HG03558 (cell line): ENCODE measurements at regions not wholly inside any gene's neighbourhood (a gene's known extent, or its start where the extent isn't known, plus 50 kb on each side); places are given as distances from the start of the nearest gene placed in this dataset.
A peak's percentile ranks its signal among the peaks of the same experiment; 100 is the strongest.
"Not testable (repeated sequence)": the region's sequence is repeated elsewhere in the genome, so short reads cannot be mapped to it uniquely, and the experiment has no call there.

ENCODE experiments used
- ATAC-seq: cut with Tn5 transposase; IDR thresholded peaks from one replicate; pipeline ENCODE4 v1.9.1; 2021; ENCODE audit warnings: moderate number of reproducible peaks; ENCODE audit not compliant: unreplicated experiment; ENCODE audit errors: extremely low read depth

- ATAC-seq, result no peak
These were observed 424.8 kb upstream of the PLXNA2 start for GRCh38 chr1:208668991-208669390.

GRCh38 chr1:208670778-208671177 is 426.6 kb upstream of the PLXNA2 start:
- no peak for ATAC-seq

DNA sequence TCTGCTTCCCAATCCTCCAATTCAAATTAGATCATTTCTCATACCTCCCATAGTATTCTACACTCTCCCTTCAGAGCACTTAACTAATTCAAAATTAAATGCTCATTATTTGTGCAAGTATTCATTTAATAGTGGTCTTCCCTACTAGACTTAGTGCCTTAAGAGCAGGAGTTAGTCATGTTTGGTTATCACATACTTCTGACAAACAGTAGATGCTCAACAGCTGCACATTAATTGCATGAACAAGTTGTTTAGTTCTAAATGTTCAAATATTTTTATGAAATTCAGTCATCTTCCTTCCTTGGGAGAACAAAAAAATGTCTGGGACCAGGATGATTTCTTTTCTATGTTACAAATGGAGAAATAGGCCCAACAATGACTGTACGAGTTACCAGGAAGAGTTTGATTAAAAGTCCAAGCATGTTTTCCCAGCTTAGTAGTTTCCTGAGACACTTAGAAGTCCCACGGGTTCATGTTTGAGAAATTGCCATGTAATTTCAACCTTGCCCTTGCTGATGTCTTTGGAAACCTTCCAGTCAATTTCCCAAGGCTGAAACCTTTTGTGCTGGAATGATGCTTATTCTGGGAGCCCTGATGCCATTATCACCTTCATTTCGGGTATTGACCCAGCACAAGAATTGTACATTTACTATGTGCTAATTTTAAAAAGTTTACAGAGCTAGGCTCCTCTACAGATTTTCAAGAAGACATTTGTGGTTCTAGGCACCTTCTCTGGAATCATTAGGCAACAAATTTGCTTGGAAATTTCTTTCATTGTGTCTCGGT is 437.9 kb upstream of the PLXNA2 start:
- ATAC-seq, result no peak

GRCh38 chr1:208682664-208683013 is 438.5 kb upstream of the PLXNA2 start:
- no peak for ATAC-seq

DNA sequence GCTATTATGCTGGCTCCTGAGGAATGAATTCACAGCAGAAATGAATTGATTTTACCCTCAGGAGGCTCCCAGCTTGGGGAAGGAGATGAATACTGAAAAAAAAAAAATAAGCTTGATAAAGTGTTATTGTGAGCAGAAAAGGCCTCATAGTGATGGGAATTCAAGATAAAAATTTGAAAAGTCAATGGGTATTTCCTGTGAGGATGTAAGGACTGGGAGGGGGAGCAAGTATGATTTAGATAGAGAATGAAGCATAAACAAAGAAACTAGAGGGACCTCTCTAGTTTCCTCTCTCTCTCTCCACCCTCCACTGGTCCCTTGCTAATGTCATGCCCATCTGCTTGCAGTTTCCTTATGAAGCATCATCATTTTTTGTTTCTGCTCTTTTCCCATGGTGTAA is 439.0 kb upstream of the PLXNA2 start:
- no peak for ATAC-seq

DNA sequence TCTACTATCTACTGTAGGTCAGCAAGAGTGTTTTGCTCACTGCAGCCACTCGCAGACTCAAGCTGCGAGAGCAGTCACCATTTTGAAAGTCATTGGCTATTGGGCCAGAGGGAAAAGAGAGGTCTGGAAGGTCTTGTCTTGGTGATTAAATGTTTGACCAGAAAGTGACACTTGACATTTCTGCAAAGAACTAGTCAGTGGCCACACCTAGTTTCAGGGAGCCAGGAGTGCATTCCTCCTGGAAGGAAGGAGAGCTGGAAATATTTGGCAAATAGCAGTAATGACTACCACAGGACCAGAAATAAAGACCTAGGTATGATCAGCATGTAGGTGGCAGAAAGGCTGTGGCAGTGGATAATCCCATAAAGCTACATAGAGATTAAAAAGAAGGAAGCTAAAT is 440.0 kb upstream of the PLXNA2 start:
- ATAC-seq, result no peak

- ATAC-seq, result no peak
These were observed 442.4 kb upstream of the PLXNA2 start for GRCh38 chr1:208686592-208686991.

- no peak for ATAC-seq
These were observed 444.6 kb upstream of the PLXNA2 start for GRCh38 chr1:208688656-208689315.

DNA sequence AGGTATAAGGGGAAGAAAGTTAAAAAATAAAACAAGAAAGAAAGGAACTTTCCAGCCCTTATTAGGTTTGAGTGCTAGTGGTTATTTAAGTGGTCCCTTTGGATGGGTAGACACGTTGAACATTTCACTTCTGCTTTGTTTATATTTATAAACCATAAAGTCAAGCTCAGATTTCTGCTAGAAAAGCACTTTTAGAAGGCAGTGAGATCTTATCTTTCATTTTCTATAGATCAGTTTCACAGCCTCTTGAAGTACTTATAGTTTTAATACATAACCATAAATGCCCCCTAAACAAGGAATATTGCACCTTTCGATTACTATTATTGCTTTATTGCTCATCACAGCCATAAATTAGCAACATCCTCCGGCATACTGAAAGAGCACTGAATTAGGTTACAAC is 446.8 kb upstream of the PLXNA2 start:
- no peak for ATAC-seq

GRCh38 chr1:208709981-208710380 is 465.8 kb upstream of the PLXNA2 start:
- no peak for ATAC-seq

- no peak for ATAC-seq
These were observed 470.1 kb upstream of the PLXNA2 start for GRCh38 chr1:208714323-208714722.

GRCh38 chr1:208717525-208717924 is 473.3 kb upstream of the PLXNA2 start:
- no peak for ATAC-seq

- ATAC-seq, result no peak
These were observed 478.4 kb upstream of the PLXNA2 start for GRCh38 chr1:208722592-208722991.

DNA sequence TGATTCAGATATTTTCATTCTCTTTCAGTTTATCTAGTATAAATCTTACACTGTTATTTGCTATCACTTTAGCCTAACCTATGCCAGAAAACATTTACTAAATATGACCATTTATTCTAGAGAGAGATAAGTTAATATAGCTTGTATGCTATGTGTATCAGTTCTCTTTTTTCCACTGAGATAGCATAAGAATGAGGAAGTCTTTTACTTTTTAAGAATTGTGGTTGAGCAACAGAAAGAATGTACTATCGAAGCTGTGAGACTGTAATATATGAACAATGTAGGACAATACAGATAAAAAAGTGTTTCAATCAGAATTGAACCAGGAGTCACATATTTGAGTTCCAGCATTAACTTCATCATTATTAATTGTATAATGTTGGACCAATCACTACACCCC is 479.9 kb upstream of the PLXNA2 start:
- ATAC-seq, result no peak

DNA sequence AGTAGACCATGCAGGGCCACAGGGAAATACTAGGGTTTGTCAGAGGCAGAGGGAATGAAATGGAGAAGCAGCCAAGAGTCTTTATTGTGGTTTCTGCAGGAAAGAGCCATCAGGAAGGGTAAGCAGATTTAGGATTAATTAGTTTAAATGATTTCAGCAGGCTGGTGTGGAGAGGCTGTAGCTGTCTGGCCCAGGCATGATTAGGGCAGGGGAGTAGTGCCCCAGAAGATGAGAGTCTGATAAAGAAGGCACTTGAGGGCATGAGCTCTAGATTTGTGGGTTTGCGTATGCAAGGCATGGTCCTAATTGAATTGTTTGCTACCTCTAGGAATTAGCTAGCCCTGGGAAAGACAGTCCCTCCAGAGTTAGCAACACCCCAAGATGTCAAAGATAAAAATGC is 484.6 kb upstream of the PLXNA2 start:
- no peak for ATAC-seq

DNA sequence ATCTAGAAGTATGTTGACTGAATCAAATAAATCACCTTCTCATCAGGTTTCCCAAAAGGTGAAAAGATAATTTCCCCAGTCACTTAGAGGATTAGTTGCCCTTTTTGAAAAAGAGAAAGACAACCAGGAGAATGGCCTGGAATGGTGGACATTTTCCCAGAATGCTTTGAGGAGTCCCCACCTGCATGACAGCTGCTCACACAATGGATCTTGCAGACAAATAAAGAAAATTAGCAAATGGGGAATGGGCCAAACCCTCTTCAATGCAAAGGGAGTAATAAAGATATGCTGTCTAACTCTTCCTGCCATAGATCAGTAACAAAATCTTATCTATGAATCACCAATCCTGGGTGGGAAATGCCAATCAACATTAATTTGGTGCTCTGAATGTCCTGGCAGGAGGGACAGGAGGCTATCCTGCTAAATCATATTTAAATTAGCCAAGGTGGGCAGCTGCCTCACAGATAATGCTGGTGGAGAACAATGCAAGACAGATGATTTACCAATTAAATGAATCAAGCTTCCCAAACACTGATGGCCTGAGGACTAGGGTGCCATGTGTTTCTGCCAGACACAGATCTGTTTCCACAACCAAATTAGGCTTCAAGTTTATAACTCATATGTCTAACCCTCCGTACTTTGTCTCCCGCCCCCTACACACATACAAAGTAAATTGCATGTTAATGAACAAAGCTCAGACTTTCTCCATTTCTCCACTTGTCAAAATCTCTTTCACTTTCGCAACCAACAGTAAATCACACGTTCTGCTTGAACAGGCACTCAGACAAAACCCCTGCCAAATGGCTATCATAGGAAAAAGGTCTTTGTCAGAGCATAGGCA is 488.0 kb upstream of the PLXNA2 start:
- peak; percentile 89 for ATAC-seq

DNA sequence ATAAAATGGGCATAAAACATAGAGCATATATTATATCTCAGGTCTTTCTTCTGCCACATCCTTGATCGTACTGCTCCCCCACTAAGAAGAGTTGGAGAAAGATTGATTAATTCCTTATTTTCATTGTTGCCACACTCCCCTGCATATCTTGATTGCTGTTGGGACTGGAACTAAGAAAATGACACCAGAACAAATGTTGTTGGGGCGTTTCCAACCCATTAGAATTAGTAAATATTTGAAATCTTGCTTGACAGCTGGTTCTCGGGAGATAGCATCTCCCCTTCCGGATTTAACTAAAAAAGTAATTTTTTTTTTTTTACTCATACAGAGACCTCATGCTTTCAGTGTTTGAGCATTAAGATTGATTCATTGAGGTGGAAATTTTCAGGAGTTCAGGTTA is 493.0 kb upstream of the PLXNA2 start:
- ATAC-seq, result no peak

DNA sequence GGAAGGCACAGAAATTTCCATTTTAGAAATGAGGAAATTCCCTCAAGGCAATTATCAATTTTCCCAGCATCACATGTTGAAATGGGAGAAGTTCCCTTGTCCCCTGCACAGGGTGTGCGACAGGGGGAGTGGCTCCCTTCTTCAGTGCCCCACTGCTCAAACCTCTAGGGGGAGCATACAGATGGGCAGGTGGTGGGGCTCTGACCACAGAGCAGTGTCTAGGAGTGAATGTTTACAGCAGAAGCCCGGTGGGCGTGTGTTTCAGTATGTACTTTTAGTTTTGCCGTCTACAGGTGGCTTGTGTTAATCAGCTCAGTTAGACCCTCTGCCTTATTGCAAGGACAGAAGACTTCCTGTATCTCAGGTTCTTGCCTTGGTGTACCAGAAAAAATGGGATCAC is 493.7 kb upstream of the PLXNA2 start:
- peak; percentile 75 for ATAC-seq

DNA sequence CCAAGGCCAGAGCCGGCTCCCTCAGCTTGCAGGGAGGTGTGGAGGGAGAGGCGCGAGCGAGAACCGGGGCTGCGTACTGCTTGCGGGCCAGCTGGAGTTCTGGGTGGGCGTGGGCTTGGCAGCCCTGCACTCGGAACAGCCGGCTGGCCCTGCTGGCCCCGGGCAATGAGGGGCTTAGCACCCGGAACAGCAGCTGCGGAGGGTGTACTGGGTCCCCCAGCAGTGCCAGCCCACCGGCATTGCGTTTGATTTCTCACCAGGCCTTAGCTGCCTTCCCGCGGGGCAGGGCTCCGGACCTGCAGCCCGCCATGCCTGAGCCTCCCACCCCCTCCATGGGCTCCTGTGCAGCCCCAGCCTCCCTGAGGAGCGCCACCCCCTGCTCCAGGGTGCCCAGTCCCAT is 495.5 kb upstream of the PLXNA2 start:
- ATAC-seq, result not testable (repeated sequence)

DNA sequence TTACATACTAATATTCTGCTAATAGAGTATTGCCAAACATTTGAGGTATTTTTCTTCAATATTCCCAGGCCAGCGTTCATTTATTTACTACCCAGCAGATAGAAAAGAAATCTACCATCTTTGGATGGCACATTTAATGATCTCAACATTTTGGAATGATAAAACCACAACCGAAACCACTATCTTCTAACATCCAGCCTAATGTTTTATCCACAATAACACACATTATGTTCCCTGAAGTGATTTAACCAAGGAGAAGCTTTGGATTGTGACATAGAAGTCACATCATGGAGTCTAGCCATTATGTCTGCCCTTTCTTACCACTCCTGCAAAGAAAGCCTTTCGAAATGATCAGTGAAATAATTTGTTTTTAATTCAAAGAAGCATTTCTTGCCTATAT is 497.1 kb upstream of the PLXNA2 start:
- ATAC-seq, result no peak

DNA sequence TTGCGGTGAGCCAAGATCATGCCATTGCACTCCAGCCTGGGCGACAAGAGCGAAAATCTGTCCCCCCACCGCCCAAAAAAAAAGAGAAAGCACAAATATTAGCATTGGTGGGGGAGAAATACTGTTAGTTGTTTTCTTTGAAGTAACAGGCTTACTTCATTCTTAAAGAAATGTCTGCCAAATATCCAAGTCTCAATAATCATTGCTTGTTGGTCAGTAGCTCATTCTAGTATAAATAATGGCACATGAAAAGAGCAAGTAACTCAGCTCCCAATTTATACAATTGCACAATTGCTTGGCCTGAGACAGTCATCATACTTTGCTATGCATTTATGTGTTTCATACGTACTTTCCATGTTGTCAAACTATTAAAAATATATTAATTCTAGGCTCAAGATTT is 499.2 kb upstream of the PLXNA2 start:
- ATAC-seq, result no peak
